Germinal center (tissue), 1 donor: ENCODE measurements at regions not wholly inside any gene's neighbourhood (a gene's known extent, or its start where the extent isn't known, plus 50 kb on each side); places are given as distances from the start of the nearest gene placed in this dataset.

Experiments
- DNase-seq: peaks from one replicate; pipeline ENCODE4 v3.0.0; 2012; ENCODE audit warnings: mixed read lengths, low spot score

DNA sequence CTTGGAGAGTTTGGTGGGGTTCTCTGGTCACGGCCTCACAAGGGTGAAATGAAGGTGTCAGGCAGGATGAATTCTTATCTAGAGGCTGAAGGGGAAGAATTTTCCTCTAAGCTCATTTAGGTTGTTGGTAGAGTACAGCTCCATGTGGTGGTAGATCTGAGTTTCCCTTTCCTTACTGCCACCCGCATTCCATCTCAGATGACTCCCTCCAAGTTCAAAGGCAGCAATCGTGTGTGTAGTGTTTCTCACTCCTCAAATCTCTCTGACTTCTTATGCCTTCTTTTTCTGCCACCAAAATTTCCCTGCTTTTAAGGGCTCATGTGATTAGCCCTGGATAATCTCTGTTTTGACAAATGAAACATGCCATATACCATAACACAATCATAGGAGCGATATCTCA, 135.5 kb upstream of the MYOCD start:
- no peak for DNase-seq

GRCh38 chr17:12536021-12536420, 129.7 kb upstream of the MYOCD start:
- DNase-seq = no peak

DNA sequence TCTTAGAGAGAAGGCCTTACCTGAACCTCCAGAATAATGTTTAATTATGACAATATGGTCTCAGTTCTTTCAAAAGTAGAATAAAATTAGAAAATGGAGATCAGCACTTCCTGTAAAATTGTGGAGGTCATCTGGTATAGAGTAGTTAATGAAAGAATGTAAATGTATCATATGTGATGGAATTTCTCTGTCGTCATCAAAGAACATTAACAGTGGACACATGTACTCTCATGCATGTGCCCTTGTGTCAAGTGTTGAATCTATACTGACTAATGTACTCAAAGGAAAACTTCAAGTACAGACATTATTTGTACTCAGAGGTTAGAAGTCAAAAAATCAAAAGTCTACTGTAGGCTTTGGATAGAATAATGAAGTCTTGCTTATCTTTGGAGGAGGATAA, 129.2 kb upstream of the MYOCD start:
- no peak for DNase-seq

GRCh38 chr17:12537436-12537835, 128.3 kb upstream of the MYOCD start:
- no peak for DNase-seq

DNA sequence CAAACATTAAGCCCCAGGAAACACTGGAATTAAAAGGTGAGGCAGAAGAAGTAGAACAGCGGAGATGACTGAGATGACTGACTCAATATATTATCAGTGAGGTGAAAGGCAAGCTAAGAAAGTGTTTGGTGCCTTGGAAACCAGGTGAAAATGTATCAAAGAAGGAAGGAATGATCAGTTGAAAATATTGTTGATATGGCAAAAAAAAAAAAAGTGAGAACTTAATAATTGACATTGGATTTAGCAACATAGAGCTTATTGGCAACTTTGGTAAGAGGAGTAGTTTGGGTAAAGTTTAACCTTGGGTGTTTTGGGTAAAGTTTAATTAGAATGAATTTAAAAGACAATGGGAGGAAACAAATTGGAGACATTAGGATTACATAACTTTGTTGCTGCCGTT, 127.7 kb upstream of the MYOCD start:
- DNase-seq = no peak

- peak; percentile 46 for DNase-seq
These were observed 119.7 kb upstream of the MYOCD start for GRCh38 chr17:12545877-12546513.

DNA sequence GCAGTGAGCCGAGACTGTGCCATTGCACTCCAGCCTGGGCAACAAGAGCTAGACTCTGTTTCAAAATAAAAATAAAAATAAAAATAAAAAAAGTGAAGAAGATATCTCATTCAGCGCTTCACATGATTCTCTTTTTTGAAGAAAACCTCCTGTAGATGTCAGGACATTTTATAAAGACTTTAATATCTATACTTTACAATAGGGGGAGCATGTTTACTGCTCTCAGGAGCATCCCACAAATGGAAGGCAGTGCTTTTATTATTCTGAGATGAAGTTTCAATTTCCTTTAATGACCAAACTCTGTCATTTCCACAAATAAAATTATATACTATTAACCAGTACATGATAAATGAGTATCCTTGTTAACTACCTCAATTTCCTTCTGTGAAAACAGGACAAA, 118.7 kb upstream of the MYOCD start:
- no peak for DNase-seq

DNA sequence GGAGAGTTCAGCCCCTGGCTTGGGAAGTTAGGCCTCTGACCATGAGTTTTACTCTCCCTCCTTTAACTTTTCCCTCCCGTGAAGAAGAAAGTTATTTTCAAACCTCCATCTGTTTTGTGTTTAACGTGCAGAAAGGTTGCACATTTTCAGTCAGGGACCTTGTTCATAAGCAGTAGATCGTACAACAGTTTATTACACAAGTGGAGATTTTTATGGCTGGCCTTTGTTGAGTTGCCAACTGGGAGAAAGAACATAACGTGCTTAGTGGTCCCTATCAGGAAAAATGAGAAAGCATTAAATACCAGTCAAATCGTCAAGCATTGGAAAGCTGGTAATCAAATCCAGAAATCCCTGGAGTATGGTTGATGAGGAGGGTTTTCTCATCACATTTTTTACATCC, 117.9 kb upstream of the MYOCD start:
- DNase-seq = no peak

- DNase-seq = no peak
These were observed 117.1 kb upstream of the MYOCD start for GRCh38 chr17:12548558-12548957.

- no peak for DNase-seq
These were observed 116.1 kb upstream of the MYOCD start for GRCh38 chr17:12549499-12550041.

DNA sequence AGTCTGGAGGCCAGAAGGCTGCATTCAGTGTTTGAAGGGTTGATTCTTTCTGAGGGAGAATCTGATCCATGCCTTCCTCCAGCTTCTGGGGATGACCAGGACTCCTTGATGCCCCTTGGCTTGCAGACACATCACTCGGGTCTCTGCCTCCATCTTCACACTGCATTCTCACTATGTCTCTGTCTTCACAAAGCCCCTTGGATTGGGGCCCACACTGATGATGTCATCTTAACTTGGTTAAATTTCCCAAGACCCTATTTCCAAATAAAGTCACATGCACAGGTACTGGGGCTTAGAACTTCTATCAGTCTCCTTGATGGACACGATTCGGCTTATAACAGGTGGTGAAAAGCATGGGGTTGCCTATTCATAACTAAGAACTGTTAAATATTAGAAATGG, 112.1 kb upstream of the MYOCD start:
- DNase-seq = no peak

- DNase-seq = no peak
These were observed 111.4 kb upstream of the MYOCD start for GRCh38 chr17:12554251-12554650.

DNA sequence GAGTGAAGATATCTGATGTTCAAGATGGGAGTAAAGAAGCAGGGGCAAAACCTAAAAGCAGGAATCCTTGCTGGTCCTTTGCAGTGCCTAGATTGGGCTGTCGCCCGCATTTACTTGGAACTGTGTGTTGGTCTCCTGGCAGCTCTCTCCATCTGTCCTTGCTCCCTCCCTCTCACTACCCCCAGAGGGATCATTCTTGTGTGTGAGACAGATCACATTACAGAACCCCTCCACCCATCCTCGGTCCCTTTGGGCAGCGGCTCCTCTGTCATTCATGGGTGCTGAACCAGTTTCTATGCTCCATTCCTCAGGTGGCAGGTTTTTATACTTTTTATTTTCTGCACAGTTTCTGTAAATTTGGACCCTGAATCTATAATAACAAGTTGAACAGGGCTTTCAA, 99.4 kb upstream of the MYOCD start:
- no peak for DNase-seq

DNA sequence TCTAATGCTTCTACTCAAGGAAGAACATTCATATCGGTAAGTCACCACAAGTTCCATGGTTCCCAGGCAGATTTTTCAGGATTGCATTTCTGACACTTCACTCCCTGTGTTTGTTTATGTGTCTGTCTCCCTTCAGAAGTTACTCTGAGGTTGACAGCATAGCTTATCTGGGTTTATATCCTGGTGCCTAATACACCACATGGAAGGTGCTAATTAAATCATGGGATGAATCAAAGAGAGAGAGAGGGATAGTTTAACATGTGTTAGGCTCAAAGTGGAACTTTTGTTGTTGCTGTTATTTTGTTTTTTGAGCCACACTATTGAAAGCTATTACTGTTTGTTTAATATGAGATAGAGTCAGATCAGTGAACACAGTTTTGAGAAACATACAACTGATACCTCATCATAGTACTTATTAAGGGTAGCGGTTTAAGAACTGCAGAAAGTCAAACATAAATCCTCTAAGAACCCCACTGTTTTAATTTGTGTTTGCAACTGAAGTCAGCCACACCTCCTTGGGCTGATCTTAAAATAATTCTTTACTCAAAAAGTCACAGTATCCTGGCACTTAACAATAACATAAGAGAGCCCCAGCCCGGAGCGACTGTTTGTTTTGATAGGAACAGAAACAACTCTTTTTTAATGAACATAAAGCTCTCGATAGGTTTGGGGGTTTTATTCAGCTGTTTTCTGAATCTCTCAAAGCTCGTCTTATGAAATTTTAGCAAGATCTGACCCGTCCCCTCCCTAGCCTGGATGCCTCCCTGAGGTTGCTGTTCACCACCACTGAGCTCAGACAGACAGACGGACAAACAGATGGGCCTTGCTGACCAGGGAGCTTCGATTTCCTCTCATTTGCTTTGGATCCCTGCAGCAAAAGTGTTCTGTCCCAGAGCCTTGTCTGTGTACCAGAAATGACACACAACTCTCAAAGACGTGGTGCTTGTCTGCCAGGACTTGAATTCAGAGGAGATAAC, 98.3 kb upstream of the MYOCD start:
- DNase-seq = no peak

DNA sequence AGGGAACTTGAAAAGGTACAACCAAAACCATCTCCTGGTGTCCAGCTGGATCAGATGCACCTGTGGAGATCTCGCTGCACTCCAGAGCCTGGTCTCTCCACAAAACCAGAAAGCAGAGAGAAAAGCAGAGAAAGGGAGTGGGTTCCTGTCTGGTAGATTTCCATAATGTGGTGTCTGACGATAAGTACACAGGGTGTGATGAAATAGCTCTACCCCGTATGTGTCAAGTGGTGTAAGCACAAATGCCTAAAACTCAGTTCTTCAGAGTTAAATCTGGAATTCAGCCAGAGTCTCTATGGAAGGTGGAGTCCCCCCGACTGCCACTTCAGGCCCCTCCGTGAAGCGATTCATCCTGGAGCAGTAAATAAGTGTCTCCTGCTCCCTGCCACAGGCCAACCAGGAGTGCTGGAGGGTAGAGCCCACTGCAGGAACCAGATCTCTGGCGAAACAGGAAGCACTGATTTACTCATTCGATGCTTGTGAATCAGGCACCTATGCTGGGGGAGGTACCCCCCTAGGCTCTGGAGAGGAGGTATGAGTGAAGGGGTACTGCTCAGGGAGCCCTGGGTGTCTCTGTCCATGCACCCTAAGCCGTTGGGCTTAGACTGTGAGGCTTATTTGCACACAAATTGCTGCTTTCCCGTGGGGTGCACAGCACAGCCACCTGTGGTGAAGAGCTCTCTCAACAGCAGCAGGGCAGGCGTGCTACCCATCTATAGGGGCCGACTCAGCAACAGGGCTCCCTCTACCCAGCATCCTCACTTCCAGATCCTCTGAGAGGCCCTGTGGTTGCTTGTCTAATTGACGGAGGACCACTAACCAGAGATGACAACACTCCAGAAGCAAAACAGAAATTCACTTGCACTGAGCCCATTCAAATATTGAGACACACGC, 97.1 kb upstream of the MYOCD start:
- no peak for DNase-seq

GRCh38 chr17:12571606-12572005, 94.1 kb upstream of the MYOCD start:
- DNase-seq = no peak

GRCh38 chr17:12574525-12574924, 91.2 kb upstream of the MYOCD start:
- no peak for DNase-seq

DNA sequence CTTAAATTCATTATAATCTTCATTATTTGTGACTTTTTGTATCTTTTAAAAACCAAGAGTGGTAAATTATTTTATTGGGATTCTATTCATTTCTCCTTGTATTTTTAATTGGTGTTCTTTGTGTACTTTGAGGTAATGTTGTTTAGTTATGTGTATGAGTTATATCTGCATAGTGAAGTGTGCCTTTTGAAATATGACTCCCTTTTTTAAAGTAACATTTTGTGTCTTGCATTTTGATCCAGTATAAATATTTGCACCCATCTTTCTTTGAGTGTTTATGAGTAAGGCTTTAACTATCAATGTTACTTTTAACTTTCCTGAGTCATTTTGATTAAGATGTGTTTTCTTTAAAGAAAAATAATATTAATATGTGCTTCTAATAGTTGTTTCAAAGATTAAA, 90.0 kb upstream of the MYOCD start:
- DNase-seq = no peak

DNA sequence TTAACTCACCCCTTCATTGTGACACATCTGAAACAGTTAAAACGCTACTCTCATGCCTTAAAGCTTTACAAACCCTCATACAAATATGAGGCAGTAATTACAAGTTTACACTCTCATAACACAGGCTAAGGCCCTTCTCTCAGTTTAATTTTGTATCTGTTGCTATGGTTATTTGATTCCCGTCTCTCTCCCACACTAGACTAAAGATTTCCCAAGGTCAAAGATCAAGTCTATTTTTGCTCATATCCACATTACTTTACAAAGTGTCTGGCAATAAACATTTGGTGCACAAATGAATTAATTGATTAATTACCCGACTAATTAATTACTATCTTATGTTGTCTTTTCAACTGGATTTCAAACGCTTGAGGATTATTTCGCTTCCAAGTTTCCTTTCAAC, 86.4 kb upstream of the MYOCD start:
- no peak for DNase-seq

- no peak for DNase-seq
These were observed 85.0 kb upstream of the MYOCD start for GRCh38 chr17:12580640-12581039.

DNA sequence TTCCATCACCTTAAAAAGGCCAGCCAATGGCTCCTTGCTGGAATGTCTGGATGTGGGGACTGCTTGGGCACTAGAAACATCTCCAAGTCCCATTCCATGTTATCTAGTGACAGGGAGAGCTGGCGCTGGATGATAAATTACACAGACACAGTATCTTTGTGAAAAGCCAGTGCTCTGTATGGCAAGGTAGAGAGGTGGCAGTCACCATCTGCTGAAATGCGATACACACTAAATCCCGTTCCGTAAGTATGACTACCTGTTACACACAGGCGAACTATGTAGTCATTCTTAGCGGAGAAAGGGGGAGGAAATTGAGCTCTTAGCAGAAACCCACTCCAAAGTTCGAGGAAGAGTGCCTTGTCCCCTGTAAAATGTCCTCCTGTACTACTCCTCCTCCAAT, 81.0 kb upstream of the MYOCD start:
- DNase-seq = no peak

DNA sequence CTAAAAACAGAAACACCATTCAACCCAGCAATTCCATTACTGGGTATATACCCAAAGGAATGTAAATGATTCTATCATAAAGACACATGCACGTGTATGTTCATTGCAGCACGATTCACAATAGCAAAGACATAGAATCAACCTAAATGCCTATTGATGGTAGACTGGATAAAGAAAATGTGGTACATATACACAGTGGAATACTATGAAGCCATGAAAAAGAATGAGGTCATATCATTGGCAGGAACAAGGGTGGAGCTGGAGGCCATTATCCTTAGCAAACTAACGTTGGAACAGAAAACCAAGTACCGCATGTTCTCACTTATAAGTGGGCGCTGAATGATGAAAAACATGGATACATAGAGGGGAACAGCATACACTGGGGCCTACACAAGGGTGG, 77.2 kb upstream of the MYOCD start:
- DNase-seq = no peak
